CD4-positive, alpha-beta T cell treated with Interleukin-10 for 1 hour (primary cell): ENCODE measurements at regions not wholly inside any gene's neighbourhood (a gene's known extent, or its start where the extent isn't known, plus 50 kb on each side); places are given as distances from the start of the nearest gene placed in this dataset.
"Not testable (repeated sequence)": the region's sequence is repeated elsewhere in the genome, so short reads cannot be mapped to it uniquely, and the experiment has no call there.

Source experiments
- DNase-seq: peaks from one replicate; pipeline ENCODE4 v3.0.0-alpha.2; 2020

- DNase-seq, result no peak
Measured at GRCh38 chr14:51597261-51598001, 54.3 kb upstream of the FRMD6 start.

GRCh38 chr14:51598924-51599600 lies 52.6 kb upstream of the FRMD6 start:
- DNase-seq, result not testable (repeated sequence)

GRCh38 chr14:51600658-51601057 lies 51.1 kb upstream of the FRMD6 start:
- DNase-seq, result no peak
